ENCODE measurements at regions not wholly inside any gene's neighbourhood (a gene's known extent, or its start where the extent isn't known, plus 50 kb on each side); places are given as distances from the start of the nearest gene placed in this dataset.

DNA sequence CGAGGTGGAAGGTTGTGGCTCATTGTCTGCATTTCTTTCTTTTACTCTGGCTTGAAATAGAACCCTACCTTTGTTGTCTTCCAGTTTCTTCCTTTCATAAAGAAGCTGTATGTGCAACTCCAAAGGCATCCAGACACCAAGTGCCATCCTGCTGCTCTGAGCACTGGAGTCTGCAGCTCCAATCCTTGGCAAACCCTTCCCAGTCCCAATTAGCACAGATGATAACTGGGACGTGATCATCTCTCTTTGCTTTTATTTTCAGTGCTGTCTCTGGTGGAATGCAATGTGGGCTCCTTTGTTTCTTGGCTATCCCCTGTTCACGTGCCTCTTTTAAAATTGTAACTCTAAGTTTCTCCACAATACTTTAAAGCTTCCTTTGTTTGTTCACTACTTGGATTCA, 140.9 kb downstream of the AQP9 start:
- TF ChIP-seq, protein P1, sequence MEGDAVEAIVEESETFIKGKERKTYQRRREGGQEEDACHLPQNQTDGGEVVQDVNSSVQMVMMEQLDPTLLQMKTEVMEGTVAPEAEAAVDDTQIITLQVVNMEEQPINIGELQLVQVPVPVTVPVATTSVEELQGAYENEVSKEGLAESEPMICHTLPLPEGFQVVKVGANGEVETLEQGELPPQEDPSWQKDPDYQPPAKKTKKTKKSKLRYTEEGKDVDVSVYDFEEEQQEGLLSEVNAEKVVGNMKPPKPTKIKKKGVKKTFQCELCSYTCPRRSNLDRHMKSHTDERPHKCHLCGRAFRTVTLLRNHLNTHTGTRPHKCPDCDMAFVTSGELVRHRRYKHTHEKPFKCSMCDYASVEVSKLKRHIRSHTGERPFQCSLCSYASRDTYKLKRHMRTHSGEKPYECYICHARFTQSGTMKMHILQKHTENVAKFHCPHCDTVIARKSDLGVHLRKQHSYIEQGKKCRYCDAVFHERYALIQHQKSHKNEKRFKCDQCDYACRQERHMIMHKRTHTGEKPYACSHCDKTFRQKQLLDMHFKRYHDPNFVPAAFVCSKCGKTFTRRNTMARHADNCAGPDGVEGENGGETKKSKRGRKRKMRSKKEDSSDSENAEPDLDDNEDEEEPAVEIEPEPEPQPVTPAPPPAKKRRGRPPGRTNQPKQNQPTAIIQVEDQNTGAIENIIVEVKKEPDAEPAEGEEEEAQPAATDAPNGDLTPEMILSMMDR (IDR thresholded peaks at IDR 0.05), result no peak
- no peak for TF ChIP-seq POLR2A (IDR thresholded peaks at IDR 0.05)
